ENCODE measurements at regions not wholly inside any gene's neighbourhood (a gene's known extent, or its start where the extent isn't known, plus 50 kb on each side); places are given as distances from the start of the nearest gene placed in this dataset.
"Not testable (repeated sequence)": the region's sequence is repeated elsewhere in the genome, so short reads cannot be mapped to it uniquely, and the experiment has no call there.

- DNase-seq (ENCODE audit: extremely low read depth, low read depth) = no peak
Measured at GRCh38 chr12:56872366-56872765, 61.8 kb downstream of the SDR9C7 start.

- DNase-seq (ENCODE audit: extremely low read depth, low read depth) = no peak
Measured at GRCh38 chr12:56867216-56867615, 67.0 kb downstream of the SDR9C7 start.

- no peak for DNase-seq (ENCODE audit: extremely low read depth, low read depth)
Measured at GRCh38 chr12:56866493-56866892, 67.7 kb downstream of the SDR9C7 start.

GRCh38 chr12:56864318-56864717 lies 69.9 kb downstream of the SDR9C7 start:
- DNase-seq (ENCODE audit: extremely low read depth, low read depth) = no peak

- no peak for DNase-seq (ENCODE audit: extremely low read depth, low read depth)
Measured at GRCh38 chr12:56863789-56864188, 70.4 kb downstream of the SDR9C7 start.

- DNase-seq (ENCODE audit: extremely low read depth, low read depth) = no peak
Measured at GRCh38 chr12:56862264-56862663, 71.9 kb downstream of the SDR9C7 start.

GRCh38 chr12:56853392-56853978 lies 80.7 kb downstream of the SDR9C7 start:
- not testable (repeated sequence) for DNase-seq (ENCODE audit: extremely low read depth, low read depth)

- DNase-seq (ENCODE audit: extremely low read depth, low read depth) = no peak
Measured at GRCh38 chr12:56851462-56851861, 82.7 kb downstream of the SDR9C7 start.

- no peak for DNase-seq (ENCODE audit: extremely low read depth, low read depth)
Measured at GRCh38 chr12:56840922-56841321, 77.8 kb downstream of the HSD17B6 start.

GRCh38 chr12:56839915-56840325 lies 76.8 kb downstream of the HSD17B6 start:
- peak; percentile 34 for DNase-seq (ENCODE audit: extremely low read depth, low read depth)

GRCh38 chr12:56839489-56839848 lies 76.3 kb downstream of the HSD17B6 start:
- DNase-seq (ENCODE audit: extremely low read depth, low read depth) = no peak

- DNase-seq (ENCODE audit: extremely low read depth, low read depth) = no peak
Measured at GRCh38 chr12:56838621-56839488, 75.7 kb downstream of the HSD17B6 start.

Small RNAs in the stretch of these regions (small RNA-seq; reads per million reads assigned to genes)
- gene AC121758.2 = 0 reads per million in 2 experiments
- gene RF00554 = 0 to 0.02 reads per million in 2 experiments

Data from NCI-H460 (cell line).